SK-N-SH (cell line): ENCODE measurements at regions not wholly inside any gene's neighbourhood (a gene's known extent, or its start where the extent isn't known, plus 50 kb on each side); places are given as distances from the start of the nearest gene placed in this dataset.

Source experiments
- CTCF ChIA-PET: fragments of 300-600, 350-600 bp; formaldehyde crosslinking; extraction: SDS; loops from one replicate; lab custom pipeline; 2021; lab: Yijun Ruan, JAX
- POLR2A ChIA-PET: fragments of 350-600 bp; sonication (Branson Sonifier 250); formaldehyde crosslinking; extraction: SDS; loops from one replicate; lab custom pipeline; 2020; ENCODE audit warnings: antibody characterized with exemption, inconsistent platforms; lab: Yijun Ruan, JAX
- DNase-seq: peaks from one replicate; pipeline ENCODE4 v3.0.0; 2012
- H2AFZ ChIP-seq: fragments of 200-600 bp; sonication (generic); 2 replicates; pipeline ENCODE4 v1.8.1; 2016; ENCODE audit warnings: antibody characterized with exemption, mild to moderate bottlenecking, low read depth
- H3F3A ChIP-seq: fragments of 200-600 bp; sonication (generic); replicated peaks from 2 replicates; pipeline ENCODE3; 2016; ENCODE audit warnings: antibody characterized with exemption, mild to moderate bottlenecking; ENCODE audit not compliant: insufficient read depth
- H3K27ac ChIP-seq, 2 experiments: fragments of 200-500 bp in 1 of 2; fragments of 200-600 bp in 1 of 2; sonication (Bioruptor generic) in 1 of 2; sonication (generic), shearing (Covaris generic) in 1 of 2; 2 replicates each; pipeline versions ENCODE4 v1.5.1 to v1.6.1; 2014 to 2016; ENCODE audit warnings: low read depth in 2 of 2, inconsistent platforms in 1 of 2, low read length in 1 of 2, mild to moderate bottlenecking in 1 of 2, mixed read lengths in 1 of 2
- H3K27me3 ChIP-seq: fragments of 200-600 bp; sonication (generic), shearing (Covaris generic); 2 replicates; pipeline ENCODE4 v1.6.1; 2016; ENCODE audit warnings: mixed run types; ENCODE audit not compliant: insufficient read depth
- H3K36me3 ChIP-seq, 2 experiments: fragments of 200-500 bp in 1 of 2; fragments of 200-600 bp in 1 of 2; sonication (Bioruptor generic) in 1 of 2; sonication (generic) in 1 of 2; replicated peaks in 1 of 2; 2 replicates each; pipeline versions ENCODE3 to v1.5.1; 2014 to 2016; ENCODE audit warnings: low read length in 1 of 2, mild to moderate bottlenecking in 1 of 2; ENCODE audit not compliant: insufficient read depth in 2 of 2, control insufficient read depth in 1 of 2
- H3K4me1 ChIP-seq, 2 experiments: fragments of 200-500 bp in 1 of 2; fragments of 200-600 bp in 1 of 2; sonication (Bioruptor generic) in 1 of 2; sonication (generic), shearing (Covaris generic) in 1 of 2; 2 replicates each; pipeline versions ENCODE4 v1.5.1 to v1.6.1; 2014 to 2016; ENCODE audit warnings: low read depth in 1 of 2, low read length in 1 of 2, mixed run types in 1 of 2; ENCODE audit not compliant: insufficient read depth in 2 of 2, control insufficient read depth in 1 of 2
- H3K4me2 ChIP-seq: fragments of 200-600 bp; sonication (generic), shearing (Covaris generic); 2 replicates; pipeline ENCODE4 v1.6.1; 2017; ENCODE audit warnings: mixed run types
- H3K4me3 ChIP-seq, 2 experiments: fragments of 200-500 bp in 1 of 2; fragments of 200-600 bp in 1 of 2; sonication (Bioruptor generic) in 1 of 2; sonication (generic), shearing (Covaris generic) in 1 of 2; 2 replicates each; pipeline versions ENCODE4 v1.5.1 to v1.8.1; 2014 to 2016; ENCODE audit warnings: low read depth in 2 of 2, inconsistent platforms in 1 of 2, low read length in 1 of 2, mild to moderate bottlenecking in 1 of 2, mixed read lengths in 1 of 2, moderate library complexity in 1 of 2
- H3K79me2 ChIP-seq: fragments of 200-600 bp; sonication (generic); 2 replicates; pipeline ENCODE4 v1.8.1; 2017; ENCODE audit warnings: mild to moderate bottlenecking; ENCODE audit not compliant: insufficient read depth
- H3K9ac ChIP-seq: fragments of 200-600 bp; sonication (generic); 2 replicates; pipeline ENCODE4 v1.6.1; 2017; ENCODE audit warnings: mixed run types
- H3K9me2 ChIP-seq: fragments of 200-600 bp; sonication (generic); 2 replicates; pipeline ENCODE4 v1.6.1; 2017; ENCODE audit warnings: mixed run types
- H3K9me3 ChIP-seq: fragments of 200-600 bp; sonication (generic); 2 replicates; pipeline ENCODE4 v1.6.1; 2017; ENCODE audit warnings: mixed run types, mild to moderate bottlenecking, moderate library complexity
- H4K20me1 ChIP-seq: fragments of 200-600 bp; sonication (generic); 2 replicates; pipeline ENCODE4 v1.6.1; 2017; ENCODE audit warnings: mild to moderate bottlenecking, mixed run types; ENCODE audit not compliant: insufficient read depth
- FOSL2 ChIP-seq: IDR thresholded peaks from 2 replicates; pipeline ENCODE4 v1.4.0; 2012; ENCODE audit warnings: low read depth, mild to moderate bottlenecking, moderate library complexity, borderline replicate concordance
- IRF3 ChIP-seq: fragments of 150-350 bp; IDR thresholded peaks from 2 replicates; pipeline ENCODE4 v1.6.1; 2016; ENCODE audit warnings: mild to moderate bottlenecking, low read depth, low read length
- MEF2A ChIP-seq: IDR thresholded peaks from 2 replicates; pipeline ENCODE4 v1.4.0; 2012; ENCODE audit warnings: low read depth, borderline replicate concordance
- PBX3 ChIP-seq: IDR thresholded peaks from 2 replicates; pipeline ENCODE4; 2012
- POLR2AphosphoS5 ChIP-seq: IDR thresholded peaks from 2 replicates; pipeline ENCODE4 v1.6.1; 2012; ENCODE audit warnings: low read depth, low read length
- REST ChIP-seq: IDR thresholded peaks from 2 replicates; pipeline ENCODE4 v1.6.1; 2012; ENCODE audit warnings: mild to moderate bottlenecking, low read depth, low read length, moderate library complexity
- SMC3 ChIP-seq: IDR thresholded peaks from 2 replicates; pipeline ENCODE4 v1.6.1; 2012; ENCODE audit warnings: low read depth, low read length, improper control_type of control experiment
- USF1 ChIP-seq: IDR thresholded peaks from 2 replicates; pipeline ENCODE4 v1.4.0; 2012; ENCODE audit warnings: low read depth, borderline replicate concordance
- WGBS: methylation state at CpG from one replicate; pipeline ENCODE4 v1.1.6; 2017; ENCODE audit warnings: low lambda C conversion rate; 5-methylcytosine and 5-hydroxymethylcytosine counted together
- TF ChIP-seq, protein P1 (sequence below): fragments of 150-350 bp; IDR thresholded peaks from 2 replicates; pipeline ENCODE4 v1.6.1; 2017; ENCODE audit warnings: antibody characterized with exemption, low read length, low read depth, borderline replicate concordance

GRCh38 chr13:95457294-95457693 is 95.2 kb upstream of the CLDN10 start (continued):
- no peak for TF ChIP-seq FOSL2
- TF ChIP-seq POLR2AphosphoS5 = no peak
- no peak for TF ChIP-seq REST
- TF ChIP-seq PBX3 = no peak
- TF ChIP-seq, all 33 proteins: peak for 0

- no peak for DNase-seq
- TF ChIP-seq MEF2A (no peak), USF1 (no peak), SMC3 (no peak), IRF3 (no peak)
- TF ChIP-seq, protein P1, sequence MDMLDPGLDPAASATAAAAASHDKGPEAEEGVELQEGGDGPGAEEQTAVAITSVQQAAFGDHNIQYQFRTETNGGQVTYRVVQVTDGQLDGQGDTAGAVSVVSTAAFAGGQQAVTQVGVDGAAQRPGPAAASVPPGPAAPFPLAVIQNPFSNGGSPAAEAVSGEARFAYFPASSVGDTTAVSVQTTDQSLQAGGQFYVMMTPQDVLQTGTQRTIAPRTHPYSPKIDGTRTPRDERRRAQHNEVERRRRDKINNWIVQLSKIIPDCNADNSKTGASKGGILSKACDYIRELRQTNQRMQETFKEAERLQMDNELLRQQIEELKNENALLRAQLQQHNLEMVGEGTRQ = no peak
- H3K79me2 ChIP-seq = no peaks in the 10 kb centered on the region
- no peak overlapping the region for H3K4me3 ChIP-seq
- no peak overlapping the region for H3K27ac ChIP-seq
- H3K9me3 ChIP-seq = no peaks in the 10 kb centered on the region
- H3K4me2 ChIP-seq = no peak overlapping the region
- no peaks in the 10 kb centered on the region for H3K27me3 ChIP-seq
- 15% methylated on average over 3 of the region's 3 CpGs for WGBS
- H3K9me2 ChIP-seq = no peaks in the 10 kb centered on the region
- H3F3A ChIP-seq = no peaks in the 10 kb centered on the region
- ChIA-PET CTCF (interaction anchor here (1.0 to 1.2 kb wide), 3 partner anchors 13 to 271 kb away, joined by 3 to 4 read pairs (median 4); no protein-coding TSS in a partner anchor), POLR2A (no interaction called here)
- H3K36me3 ChIP-seq = no peaks in the 10 kb centered on the region
- H3K4me1 ChIP-seq = no peaks in the 10 kb centered on the region
- no peak overlapping the region for H3K9ac ChIP-seq
- H2AFZ ChIP-seq = no peak overlapping the region
- no peaks in the 10 kb centered on the region for H4K20me1 ChIP-seq
Measured at GRCh38 chr13:95462801-95463200, 89.7 kb upstream of the CLDN10 start.
